ENCODE measurements at regions not wholly inside any gene's neighbourhood (a gene's known extent, or its start where the extent isn't known, plus 50 kb on each side); places are given as distances from the start of the nearest gene placed in this dataset.

- FAIRE-seq (no peak), DNase-seq (ENCODE audit: insufficient read length, low spot score) (no peak)
- TF ChIP-seq, protein P1, sequence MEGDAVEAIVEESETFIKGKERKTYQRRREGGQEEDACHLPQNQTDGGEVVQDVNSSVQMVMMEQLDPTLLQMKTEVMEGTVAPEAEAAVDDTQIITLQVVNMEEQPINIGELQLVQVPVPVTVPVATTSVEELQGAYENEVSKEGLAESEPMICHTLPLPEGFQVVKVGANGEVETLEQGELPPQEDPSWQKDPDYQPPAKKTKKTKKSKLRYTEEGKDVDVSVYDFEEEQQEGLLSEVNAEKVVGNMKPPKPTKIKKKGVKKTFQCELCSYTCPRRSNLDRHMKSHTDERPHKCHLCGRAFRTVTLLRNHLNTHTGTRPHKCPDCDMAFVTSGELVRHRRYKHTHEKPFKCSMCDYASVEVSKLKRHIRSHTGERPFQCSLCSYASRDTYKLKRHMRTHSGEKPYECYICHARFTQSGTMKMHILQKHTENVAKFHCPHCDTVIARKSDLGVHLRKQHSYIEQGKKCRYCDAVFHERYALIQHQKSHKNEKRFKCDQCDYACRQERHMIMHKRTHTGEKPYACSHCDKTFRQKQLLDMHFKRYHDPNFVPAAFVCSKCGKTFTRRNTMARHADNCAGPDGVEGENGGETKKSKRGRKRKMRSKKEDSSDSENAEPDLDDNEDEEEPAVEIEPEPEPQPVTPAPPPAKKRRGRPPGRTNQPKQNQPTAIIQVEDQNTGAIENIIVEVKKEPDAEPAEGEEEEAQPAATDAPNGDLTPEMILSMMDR (IDR thresholded peaks at IDR 0.05; ENCODE audit: insufficient read depth, missing control alignments), result no peak
Measured at GRCh38 chr5:42361315-42361688, 61.9 kb upstream of the GHR start.

DNA sequence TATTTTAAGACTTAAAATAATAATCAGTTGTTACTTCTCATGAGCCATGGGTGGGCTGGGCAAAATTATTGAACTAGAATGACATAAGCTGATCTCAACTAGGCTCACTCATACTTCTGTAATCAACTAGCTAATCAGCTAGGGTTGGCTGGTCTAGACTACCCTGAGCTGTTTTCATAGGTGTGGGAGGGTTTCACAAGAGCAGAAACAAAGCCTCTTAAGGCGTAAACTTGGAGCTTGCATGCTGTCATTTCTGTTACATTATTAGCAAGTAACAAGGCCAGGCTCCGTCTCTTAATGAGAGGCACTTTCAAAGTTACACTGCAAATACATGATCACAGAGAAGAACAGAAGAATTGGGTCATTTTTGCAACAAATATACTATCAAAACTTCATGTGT lies 57.2 kb upstream of the GHR start:
- TF ChIP-seq, protein P1 (IDR thresholded peaks at IDR 0.05; ENCODE audit: insufficient read depth, missing control alignments), result no peak
- FAIRE-seq (no peak), DNase-seq (ENCODE audit: insufficient read length, low spot score) (no peak)
